Mucosa of rectum (tissue), 2 donors: ENCODE measurements at regions not wholly inside any gene's neighbourhood (a gene's known extent, or its start where the extent isn't known, plus 50 kb on each side); places are given as distances from the start of the nearest gene placed in this dataset.

Source experiments
- H3K27ac ChIP-seq, 2 donors: one replicate each; pipeline ENCODE4 v1.7.0; 2013; ENCODE audit warnings: inconsistent platforms in 2 of 2, low read depth in 2 of 2, low read length in 2 of 2
- H3K27me3 ChIP-seq, 2 donors: one replicate each; pipeline ENCODE4 v1.7.0; 2013; ENCODE audit warnings: low read length in 2 of 2; ENCODE audit not compliant: control insufficient read depth in 2 of 2, insufficient read depth in 2 of 2
- H3K36me3 ChIP-seq, 2 donors: one replicate each; pipeline ENCODE4 v1.7.0; 2013; ENCODE audit warnings: low read length in 2 of 2; ENCODE audit not compliant: control insufficient read depth in 2 of 2, insufficient read depth in 2 of 2
- H3K4me1 ChIP-seq, 2 donors: one replicate each; pipeline ENCODE4 v1.7.0; 2013; ENCODE audit warnings: low read length in 2 of 2, mild to moderate bottlenecking in 1 of 2; ENCODE audit not compliant: control insufficient read depth in 2 of 2, insufficient read depth in 2 of 2
- H3K4me3 ChIP-seq, 2 donors: one replicate each; pipeline ENCODE4 v1.7.0; 2013; ENCODE audit warnings: low read length in 2 of 2
- H3K9ac ChIP-seq, 2 donors: one replicate each; pipeline ENCODE4 v1.7.0; 2013; ENCODE audit warnings: low read length in 2 of 2, low read depth in 1 of 2, mild to moderate bottlenecking in 1 of 2
- H3K9me3 ChIP-seq, 2 donors: one replicate each; pipeline ENCODE4 v1.7.0; 2013; ENCODE audit warnings: low read length in 2 of 2; ENCODE audit not compliant: control insufficient read depth in 2 of 2
- donor health status: healthy.
- donor health status: Normal muscosa, but diverticular disease.

DNA sequence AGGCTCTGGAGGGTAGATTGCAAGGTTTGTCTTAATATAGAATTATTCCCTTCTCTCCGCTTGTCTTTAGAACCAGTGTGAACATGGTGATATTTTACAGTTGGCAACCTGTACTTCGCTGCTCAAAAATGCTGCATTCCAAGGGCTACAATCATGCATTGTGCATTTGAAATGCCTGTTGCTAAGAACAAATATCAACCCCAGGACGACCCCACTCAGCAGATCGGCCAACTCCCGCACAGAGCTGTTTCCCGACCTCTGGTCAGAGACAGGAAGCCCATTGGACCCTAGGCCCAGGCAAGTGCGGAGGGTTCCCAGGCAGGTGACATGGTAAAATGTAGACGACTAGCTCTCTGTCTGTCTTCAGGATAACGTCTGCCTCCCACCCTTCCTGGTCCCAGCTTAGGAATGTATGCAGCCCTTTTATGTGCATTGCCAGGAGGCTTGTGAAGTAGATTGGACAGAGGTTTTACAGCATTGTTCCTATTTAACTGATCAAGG, 263.5 kb downstream of the FOXO1 start:
- H3K27ac ChIP-seq: peak overlapping the region; percentile 31 to 33
- no peaks in the 10 kb centered on the region for H3K36me3 ChIP-seq
- peak overlapping the region in 1 of 2 donors; percentile 20 for H3K9ac ChIP-seq
- H3K27me3 ChIP-seq: no peaks in the 10 kb centered on the region
- peaks cover 20 to 38% of the 10 kb centered on the region in 2 donors for H3K4me1 ChIP-seq
- no peaks in the 10 kb centered on the region for H3K9me3 ChIP-seq
- peak overlapping the region; percentile 1 for H3K4me3 ChIP-seq

GRCh38 chr13:40403509-40404241, 262.8 kb downstream of the FOXO1 start:
- Histone ChIP-seq H3K9me3 (no peaks in the 10 kb centered on the region), H3K9ac (no peak overlapping the region), H3K27ac (peak overlapping the region; percentile 31 to 33), H3K4me3 (no peak overlapping the region), H3K27me3 (no peaks in the 10 kb centered on the region), H3K4me1 (peaks cover 20 to 38% of the 10 kb centered on the region in 2 donors), H3K36me3 (no peaks in the 10 kb centered on the region)

DNA sequence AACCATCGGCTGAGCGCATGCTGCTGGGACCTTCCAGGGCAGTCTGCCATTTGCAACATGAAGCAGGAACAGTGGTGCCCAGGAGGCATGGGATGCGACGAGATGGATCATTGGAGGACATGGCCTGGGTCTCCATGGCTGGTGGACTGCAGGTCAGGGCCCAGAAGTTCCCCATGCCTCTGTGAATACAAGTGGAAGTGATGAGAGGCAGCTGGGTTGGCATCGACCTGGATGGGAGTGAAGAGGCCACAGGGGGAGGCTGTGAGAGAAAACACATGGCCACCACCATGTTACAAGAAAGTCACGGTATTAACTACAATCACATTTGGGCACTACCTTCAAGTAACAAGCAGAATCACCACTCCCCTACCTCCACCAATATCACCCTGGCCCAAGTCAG, 262.0 kb downstream of the FOXO1 start:
- Histone ChIP-seq H3K9ac (no peak overlapping the region), H3K4me3 (no peak overlapping the region), H3K27ac (no peak overlapping the region), H3K9me3 (no peaks in the 10 kb centered on the region), H3K36me3 (no peaks in the 10 kb centered on the region), H3K4me1 (peaks cover 20 to 38% of the 10 kb centered on the region in 2 donors), H3K27me3 (no peaks in the 10 kb centered on the region)

DNA sequence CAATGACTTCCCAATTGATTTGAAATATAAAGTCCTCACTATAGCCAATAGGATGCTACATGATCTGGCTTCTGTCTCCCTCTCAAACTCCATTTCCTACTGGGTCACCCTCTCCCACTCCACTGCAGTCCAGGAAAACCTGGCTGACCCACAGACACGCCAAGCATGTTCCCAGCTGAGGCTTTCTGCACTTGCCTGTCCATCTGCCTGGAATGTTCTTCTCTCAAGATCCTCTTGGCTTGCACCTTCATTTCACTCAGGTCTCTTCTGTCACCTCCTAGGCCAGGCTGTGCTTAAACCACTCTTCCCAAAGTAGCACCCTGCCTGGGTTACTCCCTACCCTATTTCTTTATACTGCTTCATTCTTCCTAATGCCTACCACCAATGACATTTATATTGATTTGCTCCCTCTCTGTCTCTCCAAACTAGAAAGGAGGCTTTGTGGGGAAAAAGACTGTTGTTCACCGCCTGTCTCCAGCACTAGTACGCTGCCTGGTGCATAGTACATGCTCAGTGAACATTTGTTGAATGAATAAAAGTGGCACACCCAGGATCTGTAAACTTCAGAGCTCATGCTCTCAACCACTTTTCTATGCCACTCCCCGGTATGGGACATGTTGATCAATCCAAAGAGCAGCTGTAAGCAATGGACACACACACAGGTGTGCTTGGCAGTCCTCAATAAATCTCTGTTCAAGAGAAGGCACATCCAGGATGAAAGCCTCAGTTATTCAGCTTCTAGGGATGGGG, 261.3 kb downstream of the FOXO1 start:
- Histone ChIP-seq H3K4me1 (peaks cover 20 to 37% of the 10 kb centered on the region in 2 donors), H3K27me3 (no peaks in the 10 kb centered on the region), H3K36me3 (no peaks in the 10 kb centered on the region), H3K4me3 (no peak overlapping the region), H3K9ac (no peak overlapping the region), H3K9me3 (no peaks in the 10 kb centered on the region), H3K27ac (peak overlapping the region; percentile 1 to 20)

DNA sequence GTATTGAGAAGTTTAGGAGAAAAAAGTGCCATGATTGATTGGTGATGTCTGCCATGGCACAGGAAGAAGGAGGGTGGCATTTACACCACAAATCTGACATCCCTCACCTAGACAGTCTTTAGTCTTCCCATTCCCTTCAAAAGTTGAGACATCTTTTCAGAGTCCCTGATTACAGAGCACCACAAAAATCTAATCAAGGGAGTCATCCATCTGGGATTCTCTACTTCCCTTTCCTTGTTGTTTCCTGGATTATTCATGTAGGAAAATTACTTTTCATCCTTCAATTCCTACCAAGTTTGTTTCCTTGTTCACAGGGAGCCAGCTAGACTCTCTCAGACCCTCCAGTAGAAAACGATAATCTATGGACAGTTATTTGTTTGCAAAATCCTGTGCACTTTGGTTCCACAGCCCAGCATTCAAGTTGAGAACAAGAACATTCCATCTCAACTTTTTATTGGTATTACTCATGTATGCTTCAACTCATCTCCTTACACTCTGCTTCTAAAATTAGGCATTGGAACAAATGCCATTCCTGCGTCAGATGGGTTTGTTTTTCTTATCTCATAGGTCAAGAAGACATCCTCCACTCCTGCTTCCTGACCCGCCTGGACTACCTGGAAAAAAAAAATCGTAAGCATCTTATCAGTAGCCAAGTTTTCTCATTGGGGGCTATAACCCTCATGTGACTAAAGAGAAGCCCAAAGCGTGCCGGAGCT, 259.9 kb downstream of the FOXO1 start:
- no peak overlapping the region for H3K4me3 ChIP-seq
- H3K9ac ChIP-seq: no peak overlapping the region
- no peaks in the 10 kb centered on the region for H3K9me3 ChIP-seq
- H3K27me3 ChIP-seq: no peaks in the 10 kb centered on the region
- peaks cover 20 to 29% of the 10 kb centered on the region in 2 donors for H3K4me1 ChIP-seq
- peak overlapping the region in 1 of 2 donors; percentile 53 for H3K27ac ChIP-seq
- no peaks in the 10 kb centered on the region for H3K36me3 ChIP-seq

- no peak overlapping the region for H3K9ac ChIP-seq
- H3K27ac ChIP-seq: peak overlapping the region in 1 of 2 donors; percentile 5
- H3K9me3 ChIP-seq: no peaks in the 10 kb centered on the region
- H3K4me1 ChIP-seq: peaks cover 11 to 22% of the 10 kb centered on the region in 2 donors
- no peak overlapping the region for H3K4me3 ChIP-seq
- H3K27me3 ChIP-seq: no peaks in the 10 kb centered on the region
- no peaks in the 10 kb centered on the region for H3K36me3 ChIP-seq
Measured at GRCh38 chr13:40407567-40407966, 258.9 kb downstream of the FOXO1 start.

- Histone ChIP-seq H3K27ac (no peak overlapping the region), H3K9me3 (no peaks in the 10 kb centered on the region), H3K4me1 (peaks cover 1 to 11% of the 10 kb centered on the region in 2 donors), H3K4me3 (no peak overlapping the region), H3K36me3 (no peaks in the 10 kb centered on the region), H3K27me3 (no peaks in the 10 kb centered on the region), H3K9ac (no peak overlapping the region)
Measured at GRCh38 chr13:40408602-40409001, 257.8 kb downstream of the FOXO1 start.

GRCh38 chr13:40409278-40409677, 257.2 kb downstream of the FOXO1 start:
- Histone ChIP-seq H3K36me3 (no peaks in the 10 kb centered on the region), H3K9ac (no peak overlapping the region), H3K27ac (no peak overlapping the region), H3K4me1 (peaks cover 0 to 6% of the 10 kb centered on the region in 2 donors), H3K4me3 (no peak overlapping the region), H3K9me3 (no peaks in the 10 kb centered on the region), H3K27me3 (no peaks in the 10 kb centered on the region)

DNA sequence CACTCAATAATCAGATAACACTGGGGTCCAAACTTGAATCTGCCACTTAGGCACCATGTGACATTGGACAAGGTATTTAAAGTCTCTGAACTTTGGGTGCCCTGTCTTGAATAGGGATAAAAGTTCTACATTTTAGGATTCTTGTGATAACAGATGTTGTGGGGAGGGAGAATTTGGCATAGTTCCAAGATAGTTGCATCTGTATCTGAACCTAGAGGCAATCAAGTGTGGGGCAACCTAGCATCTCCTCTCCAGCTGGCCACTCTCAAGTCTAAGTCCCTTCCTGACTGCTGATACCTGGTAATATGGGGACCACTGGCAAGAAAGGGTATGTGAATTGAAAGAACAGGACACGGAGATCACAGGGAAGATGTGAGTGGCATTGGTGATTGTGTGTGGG, 256.1 kb downstream of the FOXO1 start:
- Histone ChIP-seq H3K4me1 (peaks cover 0 to 6% of the 10 kb centered on the region in 2 donors), H3K36me3 (no peaks in the 10 kb centered on the region), H3K27ac (no peak overlapping the region), H3K27me3 (no peaks in the 10 kb centered on the region), H3K4me3 (no peak overlapping the region), H3K9ac (no peak overlapping the region), H3K9me3 (no peaks in the 10 kb centered on the region)
